KBM-7 (cell line): ENCODE measurements at regions not wholly inside any gene's neighbourhood (a gene's known extent, or its start where the extent isn't known, plus 50 kb on each side); places are given as distances from the start of the nearest gene placed in this dataset.
A peak's percentile ranks its signal among the peaks of the same experiment; 100 is the strongest.

ENCODE experiments used
- DNase-seq: peaks from one replicate; pipeline ENCODE4 v3.0.0-alpha.2; 2015
- in situ Hi-C: fragments of 300-500 bp; cut with MboI; formaldehyde crosslinking; loops from 2 replicates; pipeline ENCODE4 v1.14.3; 2020; ENCODE audit warnings: low sequenced_read_pairs, low pct_unique_long_range_greater_than_20kb, mixed read lengths

GRCh38 chr10:105973360-105973759 is 1191.1 kb downstream of the SORCS1 start:
- in situ Hi-C loops = no loop called here
- DNase-seq = no peak

GRCh38 chr10:105971460-105971859 is 1193.0 kb downstream of the SORCS1 start:
- DNase-seq = no peak
- in situ Hi-C loops = no loop called here

GRCh38 chr10:105969884-105970377 is 1194.6 kb downstream of the SORCS1 start:
- in situ Hi-C loops = no loop called here
- no peak for DNase-seq

GRCh38 chr10:105968666-105969065 is 1195.8 kb downstream of the SORCS1 start:
- in situ Hi-C loops = no loop called here
- no peak for DNase-seq

GRCh38 chr10:105967256-105967655 is 1197.2 kb downstream of the SORCS1 start:
- DNase-seq = no peak
- in situ Hi-C loops = no loop called here

GRCh38 chr10:105965141-105965540 is 1199.4 kb downstream of the SORCS1 start:
- in situ Hi-C loops = no loop called here
- no peak for DNase-seq

GRCh38 chr10:105964009-105964408 is 1200.5 kb downstream of the SORCS1 start:
- in situ Hi-C loops = no loop called here
- no peak for DNase-seq

GRCh38 chr10:105963334-105963884 is 1201.1 kb downstream of the SORCS1 start:
- no peak for DNase-seq
- in situ Hi-C loops = no loop called here

- no peak for DNase-seq
- in situ Hi-C loops = no loop called here
These were observed 1208.0 kb downstream of the SORCS1 start for GRCh38 chr10:105956550-105956949.

GRCh38 chr10:105953861-105954260 is 1210.6 kb downstream of the SORCS1 start:
- in situ Hi-C loops = no loop called here
- DNase-seq = no peak

GRCh38 chr10:105953056-105953455 is 1211.5 kb downstream of the SORCS1 start:
- in situ Hi-C loops = no loop called here

GRCh38 chr10:105952153-105952552 is 1212.4 kb downstream of the SORCS1 start:
- DNase-seq = peak; percentile 21
- in situ Hi-C loops = no loop called here

More at GRCh38 chr10:105953056-105953455, 1211.5 kb downstream of the SORCS1 start:
- DNase-seq = no peak

- DNase-seq = peak; percentile 30
- in situ Hi-C loops = no loop called here
These were observed 1214.1 kb downstream of the SORCS1 start for GRCh38 chr10:105950410-105950809.

GRCh38 chr10:105949721-105950120 is 1214.8 kb downstream of the SORCS1 start:
- DNase-seq = no peak
- in situ Hi-C loops = no loop called here

GRCh38 chr10:105925045-105925785 is 1239.3 kb downstream of the SORCS1 start:
- DNase-seq = no peak
- in situ Hi-C loops = no loop called here

GRCh38 chr10:105921348-105921747 is 1243.2 kb downstream of the SORCS1 start:
- no peak for DNase-seq
- in situ Hi-C loops = no loop called here

- in situ Hi-C loops = no loop called here
These were observed 1250.1 kb downstream of the SORCS1 start for GRCh38 chr10:105914432-105914831.

GRCh38 chr10:105908701-105909100 is 1255.8 kb downstream of the SORCS1 start:
- DNase-seq = no peak
- in situ Hi-C loops = no loop called here

More at GRCh38 chr10:105914432-105914831, 1250.1 kb downstream of the SORCS1 start:
- no peak for DNase-seq

GRCh38 chr10:105885495-105885894 is 1244.4 kb downstream of the SORCS3 start:
- in situ Hi-C loops = no loop called here
- no peak for DNase-seq

GRCh38 chr10:105879401-105879800 is 1238.3 kb downstream of the SORCS3 start:
- no peak for DNase-seq
- in situ Hi-C loops = no loop called here

GRCh38 chr10:105875050-105875449 is 1234.0 kb downstream of the SORCS3 start:
- DNase-seq = no peak
- in situ Hi-C loops = no loop called here
